OCI-LY3 (cell line): ENCODE measurements at regions not wholly inside any gene's neighbourhood (a gene's known extent, or its start where the extent isn't known, plus 50 kb on each side); places are given as distances from the start of the nearest gene placed in this dataset.

ENCODE experiments used
- H2AFZ ChIP-seq: fragments of 200-600, 300-600 bp; shearing (Covaris generic); 2 replicates; pipeline ENCODE4 v1.6.0; 2014; ENCODE audit warnings: antibody characterized with exemption, low read depth, low read length
- H3K27ac ChIP-seq: fragments of 200-600, 300-600 bp; sonication (generic); 2 replicates; pipeline ENCODE4 v1.5.1; 2014; ENCODE audit warnings: mild to moderate bottlenecking, low read length, moderate library complexity, mixed read lengths
- H3K27me3 ChIP-seq: fragments of 200-600, 300-600 bp; sonication (generic); 2 replicates; pipeline ENCODE4 v1.6.1; 2014; ENCODE audit warnings: low read depth, low read length, mixed read lengths
- H3K36me3 ChIP-seq: fragments of 200-600, 300-600 bp; sonication (generic); replicated peaks from 2 replicates; pipeline ENCODE3; 2014; ENCODE audit warnings: low read depth, low read length, mixed read lengths
- H3K4me1 ChIP-seq: fragments of 300-600, 200-600 bp; sonication (generic); 2 replicates; pipeline ENCODE4 v1.6.1; 2014; ENCODE audit warnings: low read length, mixed read lengths
- H3K4me2 ChIP-seq: fragments of 200-600, 300-600 bp; sonication (generic); 2 replicates; pipeline ENCODE4 v1.6.1; 2014; ENCODE audit warnings: low read length, mixed read lengths
- H3K4me3 ChIP-seq: fragments of 300-600, 200-600 bp; sonication (generic); 2 replicates; pipeline ENCODE4 v1.5.1; 2014; ENCODE audit warnings: antibody characterized with exemption, mild to moderate bottlenecking, low read length, moderate library complexity
- H3K79me2 ChIP-seq: fragments of 300-600, 200-600 bp; shearing (Covaris generic); 2 replicates; pipeline ENCODE4 v1.6.1; 2014; ENCODE audit warnings: mild to moderate bottlenecking, low read length, mixed read lengths
- H3K9ac ChIP-seq: fragments of 300-600, 200-600 bp; shearing (Covaris generic); 2 replicates; pipeline ENCODE4 v1.6.0; 2014; ENCODE audit warnings: mild to moderate bottlenecking, low read length, moderate library complexity
- H3K9me3 ChIP-seq: fragments of 200-600, 300-600 bp; shearing (Covaris generic); 2 replicates; pipeline ENCODE4 v1.6.1; 2014; ENCODE audit warnings: low read length, mixed read lengths; ENCODE audit not compliant: insufficient read depth
- H4K20me1 ChIP-seq: fragments of 200-600, 300-600 bp; sonication (generic); 2 replicates; pipeline ENCODE4 v1.6.1; 2016; ENCODE audit warnings: low read length, mixed read lengths; ENCODE audit not compliant: insufficient read depth
- EZH2phosphoT487 ChIP-seq: fragments of 200-600 bp; shearing (Covaris generic); IDR thresholded peaks from 2 replicates; pipeline ENCODE4 v1.6.1; 2018; ENCODE audit warnings: antibody characterized with exemption, mixed run types, low read depth
- TF ChIP-seq, protein P1 (sequence below): fragments of 200-600, 300-600 bp; sonication (generic); IDR thresholded peaks from 2 replicates; pipeline ENCODE4 v1.5.1; 2014; ENCODE audit warnings: antibody characterized with exemption, low read length, low read depth

DNA sequence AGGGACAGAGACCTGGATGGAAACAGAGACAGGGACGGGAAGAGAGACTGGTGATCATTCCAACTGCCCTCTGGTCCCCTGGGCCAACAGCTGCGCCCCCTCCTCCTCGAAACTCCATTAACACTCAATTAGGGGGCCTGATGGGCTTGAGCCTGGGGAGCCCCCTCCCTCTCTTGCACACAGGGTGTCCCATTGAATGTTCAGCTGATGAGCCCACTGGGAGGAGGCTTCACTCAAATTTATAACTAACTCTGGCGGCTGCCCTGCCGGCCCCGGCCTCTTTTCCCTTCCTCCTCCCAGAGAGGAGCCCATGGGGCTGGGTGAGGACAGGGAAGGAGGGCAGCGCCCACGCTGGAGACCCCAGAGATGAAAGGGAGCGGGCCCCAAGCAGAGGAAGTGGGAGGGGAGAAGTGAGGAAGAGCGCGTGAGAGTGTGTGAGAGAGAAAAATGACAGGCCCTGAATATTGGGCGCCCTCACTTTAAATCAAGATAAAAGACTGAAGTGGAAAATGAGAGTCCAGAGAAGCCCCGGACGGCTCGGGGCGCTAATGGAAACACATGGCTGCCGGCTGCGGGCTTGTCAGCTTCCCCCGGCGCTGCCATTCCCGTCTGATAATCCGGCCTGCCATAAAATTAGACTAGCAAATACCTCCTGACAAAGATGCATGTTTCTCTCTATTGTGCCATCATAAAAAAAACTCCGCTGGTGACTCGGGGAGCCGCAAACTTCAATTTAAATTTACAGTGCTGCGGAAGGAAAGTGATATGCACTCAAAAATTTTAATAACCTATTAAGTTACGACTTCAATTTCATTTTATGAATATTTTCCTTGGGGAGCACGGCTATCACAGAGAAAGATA, 58.0 kb upstream of the PAX2 start:
- Histone ChIP-seq H4K20me1 (no peaks in the 10 kb centered on the region), H3K4me2 (0 out of 2 replicates have a peak overlapping the region, but pooled peaks have one; percentile 2), H2AFZ (no peak overlapping the region), H3K27ac (no peak overlapping the region), H3K9me3 (no peaks in the 10 kb centered on the region), H3K4me3 (no peak overlapping the region), H3K79me2 (no peaks in the 10 kb centered on the region), H3K4me1 (peaks cover 12% of the 10 kb centered on the region), H3K27me3 (peaks cover 27% of the 10 kb centered on the region; the same call in 1 of the 2 replicates), H3K36me3 (no peaks in the 10 kb centered on the region), H3K9ac (no peak overlapping the region)
- TF ChIP-seq EZH2phosphoT487: no peak
- TF ChIP-seq, protein P1, sequence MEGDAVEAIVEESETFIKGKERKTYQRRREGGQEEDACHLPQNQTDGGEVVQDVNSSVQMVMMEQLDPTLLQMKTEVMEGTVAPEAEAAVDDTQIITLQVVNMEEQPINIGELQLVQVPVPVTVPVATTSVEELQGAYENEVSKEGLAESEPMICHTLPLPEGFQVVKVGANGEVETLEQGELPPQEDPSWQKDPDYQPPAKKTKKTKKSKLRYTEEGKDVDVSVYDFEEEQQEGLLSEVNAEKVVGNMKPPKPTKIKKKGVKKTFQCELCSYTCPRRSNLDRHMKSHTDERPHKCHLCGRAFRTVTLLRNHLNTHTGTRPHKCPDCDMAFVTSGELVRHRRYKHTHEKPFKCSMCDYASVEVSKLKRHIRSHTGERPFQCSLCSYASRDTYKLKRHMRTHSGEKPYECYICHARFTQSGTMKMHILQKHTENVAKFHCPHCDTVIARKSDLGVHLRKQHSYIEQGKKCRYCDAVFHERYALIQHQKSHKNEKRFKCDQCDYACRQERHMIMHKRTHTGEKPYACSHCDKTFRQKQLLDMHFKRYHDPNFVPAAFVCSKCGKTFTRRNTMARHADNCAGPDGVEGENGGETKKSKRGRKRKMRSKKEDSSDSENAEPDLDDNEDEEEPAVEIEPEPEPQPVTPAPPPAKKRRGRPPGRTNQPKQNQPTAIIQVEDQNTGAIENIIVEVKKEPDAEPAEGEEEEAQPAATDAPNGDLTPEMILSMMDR: no peak

GRCh38 chr10:100688201-100688600, 57.2 kb upstream of the PAX2 start:
- Histone ChIP-seq H3K27me3 (peaks cover 27% of the 10 kb centered on the region; the same call in 1 of the 2 replicates), H3K9ac (no peak overlapping the region), H3K4me3 (no peak overlapping the region), H3K79me2 (no peaks in the 10 kb centered on the region), H3K9me3 (no peaks in the 10 kb centered on the region), H3K4me1 (peaks cover 9% of the 10 kb centered on the region), H4K20me1 (no peaks in the 10 kb centered on the region), H3K36me3 (no peaks in the 10 kb centered on the region), H3K27ac (no peak overlapping the region), H2AFZ (no peak overlapping the region), H3K4me2 (no peak overlapping the region)
- TF ChIP-seq EZH2phosphoT487: no peak
- TF ChIP-seq, protein P1: no peak

- Histone ChIP-seq H3K27ac (no peak overlapping the region), H3K79me2 (no peaks in the 10 kb centered on the region), H3K36me3 (no peaks in the 10 kb centered on the region), H2AFZ (no peak overlapping the region), H3K9ac (no peak overlapping the region), H3K27me3 (peaks cover 8% of the 10 kb centered on the region; the same call in 1 of the 2 replicates), H4K20me1 (no peaks in the 10 kb centered on the region), H3K4me1 (peaks cover 7% of the 10 kb centered on the region), H3K9me3 (no peaks in the 10 kb centered on the region), H3K4me2 (no peak overlapping the region), H3K4me3 (no peak overlapping the region)
- TF ChIP-seq, protein P1: no peak
- TF ChIP-seq EZH2phosphoT487: no peak
These were observed 51.6 kb upstream of the PAX2 start for GRCh38 chr10:100693821-100694220.
